Trophoblast cell (in vitro differentiated cells and primary cell): ENCODE measurements at regions not wholly inside any gene's neighbourhood (a gene's known extent, or its start where the extent isn't known, plus 50 kb on each side); places are given as distances from the start of the nearest gene placed in this dataset.
"Not testable (repeated sequence)": the region's sequence is repeated elsewhere in the genome, so short reads cannot be mapped to it uniquely, and the experiment has no call there.

Experiments
- DNase-seq, 2 donors: peaks; one replicate each; pipeline ENCODE4 v3.0.0-alpha.2; 2016
- H2AFZ ChIP-seq: 2 replicates; pipeline ENCODE4 v1.6.1; 2013; ENCODE audit warnings: low read length, moderate library complexity, mild to moderate bottlenecking; ENCODE audit not compliant: insufficient read depth, poor library complexity
- H2AK5ac ChIP-seq: 2 replicates; pipeline ENCODE4 v1.6.1; 2013; ENCODE audit warnings: mild to moderate bottlenecking, low read length
- H2BK120ac ChIP-seq: 2 replicates; pipeline ENCODE4 v1.6.1; 2013; ENCODE audit warnings: low read length, mild to moderate bottlenecking, moderate library complexity; ENCODE audit not compliant: insufficient read depth, poor library complexity
- H2BK12ac ChIP-seq: 2 replicates; pipeline ENCODE4 v1.6.1; 2013; ENCODE audit warnings: mild to moderate bottlenecking, low read length, moderate library complexity
- H2BK5ac ChIP-seq: 2 replicates; pipeline ENCODE4 v1.6.1; 2013; ENCODE audit warnings: low read length, low read depth, moderate library complexity, mild to moderate bottlenecking; ENCODE audit not compliant: poor library complexity
- H3K14ac ChIP-seq: 2 replicates; pipeline ENCODE4 v1.6.1; 2013; ENCODE audit warnings: mild to moderate bottlenecking, low read length
- H3K18ac ChIP-seq: 2 replicates; pipeline ENCODE4 v1.6.1; 2013; ENCODE audit warnings: mild to moderate bottlenecking, low read length
- H3K23ac ChIP-seq: 2 replicates; pipeline ENCODE4 v1.6.1; 2013; ENCODE audit warnings: low read length
- H3K27ac ChIP-seq: 2 replicates; pipeline ENCODE4 v1.5.1; 2013; ENCODE audit warnings: low read depth, mild to moderate bottlenecking, inconsistent platforms, low read length, moderate library complexity
- H3K27me3 ChIP-seq: 2 replicates; pipeline ENCODE4 v1.6.1; 2013; ENCODE audit warnings: inconsistent platforms, mild to moderate bottlenecking, low read length, moderate library complexity; ENCODE audit not compliant: insufficient read depth
- H3K36me3 ChIP-seq, 2 experiments: 1 replicate in 1 of 2; 2 replicates in 1 of 2; pipeline ENCODE4 v1.6.1; 2013; ENCODE audit warnings: low read length in 2 of 2, mild to moderate bottlenecking in 2 of 2, moderate library complexity in 1 of 2; ENCODE audit not compliant: insufficient read depth in 2 of 2, control insufficient read depth in 1 of 2
- H3K4ac ChIP-seq: 2 replicates; pipeline ENCODE4 v1.6.1; 2013; ENCODE audit warnings: low read depth, mild to moderate bottlenecking, low read length, moderate library complexity
- H3K4me1 ChIP-seq, 2 experiments: 1 replicate in 1 of 2; 2 replicates in 1 of 2; pipeline ENCODE4 v1.6.1; 2013; ENCODE audit warnings: low read length in 2 of 2, mild to moderate bottlenecking in 2 of 2, moderate library complexity in 1 of 2; ENCODE audit not compliant: insufficient read depth in 2 of 2, control insufficient read depth in 1 of 2
- H3K4me2 ChIP-seq: 2 replicates; pipeline ENCODE4 v1.6.1; 2013; ENCODE audit warnings: inconsistent platforms, mild to moderate bottlenecking, low read length, moderate library complexity
- H3K4me3 ChIP-seq: 2 replicates; pipeline ENCODE4 v1.5.1; 2013; ENCODE audit warnings: mild to moderate bottlenecking, low read depth, low read length, inconsistent platforms
- H3K79me1 ChIP-seq: one replicate; pipeline ENCODE4 v1.6.1; 2013; ENCODE audit warnings: low read length
- H3K79me2 ChIP-seq: 2 replicates; pipeline ENCODE4 v1.6.1; 2013; ENCODE audit warnings: low read length, mild to moderate bottlenecking; ENCODE audit not compliant: control insufficient read depth, insufficient read depth, poor library complexity
- H3K9ac ChIP-seq: 2 replicates; pipeline ENCODE4 v1.6.1; 2013; ENCODE audit warnings: mild to moderate bottlenecking, low read length
- H3K9me3 ChIP-seq: 2 replicates; pipeline ENCODE4 v1.6.1; 2013; ENCODE audit warnings: low read depth, mild to moderate bottlenecking, control low read depth, inconsistent platforms, low read length; ENCODE audit not compliant: insufficient read depth
- H4K12ac ChIP-seq: 2 replicates; pipeline ENCODE4 v1.6.1; 2013; ENCODE audit warnings: low read depth, mild to moderate bottlenecking, low read length, moderate library complexity
- H4K8ac ChIP-seq: 2 replicates; pipeline ENCODE4 v1.6.1; 2013; ENCODE audit warnings: low read depth, mild to moderate bottlenecking, low read length, moderate library complexity
- H4K91ac ChIP-seq: one replicate; pipeline ENCODE4 v1.6.1; 2013; ENCODE audit warnings: low read depth, mild to moderate bottlenecking, low read length, moderate library complexity
- WGBS: extraction: QIAGEN DNeasy Blood & Tissue Kit; methylation state at CpG from one replicate; pipeline ENCODE4 v1.1.7; 2013; ENCODE audit warnings: missing lambda C conversion rate; ENCODE audit not compliant: insufficient read length, insufficient coverage; ENCODE audit errors: extremely low coverage; 5-methylcytosine and 5-hydroxymethylcytosine counted together

- H3K14ac ChIP-seq: not testable (repeated sequence)
- WGBS: no CpG with 5 or more reads among the region's 4 CpGs
These were observed 54.7 kb upstream of the E2F3 start for GRCh38 chr6:20346948-20347347.

GRCh38 chr6:20348041-20348440 lies 53.6 kb upstream of the E2F3 start:
- H3K18ac ChIP-seq: no peak overlapping the region
- H3K4ac ChIP-seq: no peak overlapping the region
- H2BK12ac ChIP-seq: no peak overlapping the region
- H3K9me3 ChIP-seq: peaks cover 2% of the 10 kb centered on the region
- H2BK5ac ChIP-seq: no peak overlapping the region
- no peak overlapping the region for H3K23ac ChIP-seq
- no peak overlapping the region for H2AK5ac ChIP-seq
- no peak overlapping the region for H3K4me3 ChIP-seq
- H4K91ac ChIP-seq: no peak overlapping the region
- H3K4me1 ChIP-seq: peaks cover 0 to 3% of the 10 kb centered on the region in 2 experiments
- H4K8ac ChIP-seq: no peak overlapping the region
- H3K27me3 ChIP-seq: no peaks in the 10 kb centered on the region
- no peaks in the 10 kb centered on the region for H3K79me2 ChIP-seq
- H3K14ac ChIP-seq: no peak overlapping the region
- no peak overlapping the region for H3K4me2 ChIP-seq
- no CpG with 5 or more reads among the region's 3 CpGs for WGBS
- no peak overlapping the region for H3K9ac ChIP-seq
- no peak overlapping the region for H2AFZ ChIP-seq
- H2BK120ac ChIP-seq: no peak overlapping the region
- no peak overlapping the region for H4K12ac ChIP-seq
- no peaks in the 10 kb centered on the region for H3K36me3 ChIP-seq
- H3K27ac ChIP-seq: no peak overlapping the region
- H3K79me1 ChIP-seq: no peaks in the 10 kb centered on the region
- peak; percentile 98 to 99 for DNase-seq

More at GRCh38 chr6:20346948-20347347, 54.7 kb upstream of the E2F3 start:
- not testable (repeated sequence) for H3K18ac ChIP-seq, H2BK120ac ChIP-seq, H3K9me3 ChIP-seq, DNase-seq, H2BK12ac ChIP-seq, H3K79me1 ChIP-seq, H4K8ac ChIP-seq, H3K79me2 ChIP-seq, H2BK5ac ChIP-seq, H3K4me2 ChIP-seq, H2AFZ ChIP-seq, H3K4ac ChIP-seq, H3K23ac ChIP-seq, H3K4me1 ChIP-seq, H3K4me3 ChIP-seq, H3K27me3 ChIP-seq, H3K9ac ChIP-seq, H3K36me3 ChIP-seq, H3K27ac ChIP-seq, H4K91ac ChIP-seq, H4K12ac ChIP-seq, H2AK5ac ChIP-seq

DNA sequence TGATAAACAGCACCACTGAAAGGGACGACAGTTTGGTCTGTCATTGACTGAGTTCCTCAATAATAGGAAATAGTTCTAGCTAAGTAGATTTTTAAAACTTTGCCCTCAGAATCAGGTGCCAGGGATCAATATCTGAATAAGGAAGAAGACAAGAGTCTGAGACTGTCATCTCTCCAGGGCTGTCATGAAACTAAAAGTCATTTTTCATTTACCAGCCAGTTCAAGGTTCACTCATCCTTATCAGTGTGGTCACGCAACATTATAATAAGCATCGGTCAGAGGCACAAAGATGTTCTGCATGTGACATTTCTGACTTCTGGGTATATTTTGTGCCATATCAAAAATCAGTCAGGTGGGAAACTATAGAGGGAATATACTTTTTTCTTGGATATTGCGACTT lies 52.5 kb upstream of the E2F3 start:
- WGBS: no CpG with 5 or more reads among the region's 4 CpGs

GRCh38 chr6:20350215-20350614 lies 51.5 kb upstream of the E2F3 start:
- no CpG with 5 or more reads among the region's 2 CpGs for WGBS
- Histone ChIP-seq H2AFZ (no peak overlapping the region), H3K9me3 (peaks cover 2% of the 10 kb centered on the region)

More for the DNA sequence above, 52.5 kb upstream of the E2F3 start:
- no peak overlapping the region for H3K18ac ChIP-seq
- no peak overlapping the region for H2BK120ac ChIP-seq
- no peaks in the 10 kb centered on the region for H3K79me1 ChIP-seq
- H3K4me3 ChIP-seq: no peak overlapping the region
- H3K79me2 ChIP-seq: no peaks in the 10 kb centered on the region
- H3K27ac ChIP-seq: no peak overlapping the region
- H3K23ac ChIP-seq: no peak overlapping the region
- no peak overlapping the region for H4K12ac ChIP-seq
- peaks cover 0 to 3% of the 10 kb centered on the region in 2 experiments for H3K4me1 ChIP-seq
- H3K4me2 ChIP-seq: no peak overlapping the region
- H2AK5ac ChIP-seq: no peak overlapping the region
- DNase-seq: no peak
- no peak overlapping the region for H3K4ac ChIP-seq
- H3K14ac ChIP-seq: no peak overlapping the region
- H2BK5ac ChIP-seq: no peak overlapping the region
- H2BK12ac ChIP-seq: no peak overlapping the region
- H4K91ac ChIP-seq: no peak overlapping the region
- no peaks in the 10 kb centered on the region for H3K36me3 ChIP-seq
- peaks cover 2% of the 10 kb centered on the region for H3K9me3 ChIP-seq
- H4K8ac ChIP-seq: no peak overlapping the region
- no peaks in the 10 kb centered on the region for H3K27me3 ChIP-seq
- H2AFZ ChIP-seq: no peak overlapping the region
- H3K9ac ChIP-seq: no peak overlapping the region

More at GRCh38 chr6:20350215-20350614, 51.5 kb upstream of the E2F3 start:
- peak; percentile 64 to 80 for DNase-seq
- no peaks in the 10 kb centered on the region for H3K79me1 ChIP-seq
- H4K91ac ChIP-seq: no peak overlapping the region
- H2BK5ac ChIP-seq: no peak overlapping the region
- H3K4me2 ChIP-seq: no peak overlapping the region
- H3K18ac ChIP-seq: no peak overlapping the region
- no peak overlapping the region for H4K8ac ChIP-seq
- no peak overlapping the region for H3K14ac ChIP-seq
- H3K27ac ChIP-seq: no peak overlapping the region
- H2AK5ac ChIP-seq: no peak overlapping the region
- no peaks in the 10 kb centered on the region for H3K79me2 ChIP-seq
- no peak overlapping the region for H3K9ac ChIP-seq
- no peak overlapping the region for H3K4ac ChIP-seq
- H2BK120ac ChIP-seq: no peak overlapping the region
- no peak overlapping the region for H4K12ac ChIP-seq
- H3K36me3 ChIP-seq: no peaks in the 10 kb centered on the region
- peaks cover 0 to 3% of the 10 kb centered on the region in 2 experiments for H3K4me1 ChIP-seq
- no peak overlapping the region for H3K23ac ChIP-seq
- no peaks in the 10 kb centered on the region for H3K27me3 ChIP-seq
- no peak overlapping the region for H2BK12ac ChIP-seq
- no peak overlapping the region for H3K4me3 ChIP-seq
